A204.1 (cell line): ENCODE measurements at regions not wholly inside any gene's neighbourhood (a gene's known extent, or its start where the extent isn't known, plus 50 kb on each side); places are given as distances from the start of the nearest gene placed in this dataset.

Experiments used
- FAIRE-seq: peaks from 2 replicates; lab custom pipeline; 2012; peaks lifted over from hg19 to GRCh38; lab: Jason Lieb, UNC

DNA sequence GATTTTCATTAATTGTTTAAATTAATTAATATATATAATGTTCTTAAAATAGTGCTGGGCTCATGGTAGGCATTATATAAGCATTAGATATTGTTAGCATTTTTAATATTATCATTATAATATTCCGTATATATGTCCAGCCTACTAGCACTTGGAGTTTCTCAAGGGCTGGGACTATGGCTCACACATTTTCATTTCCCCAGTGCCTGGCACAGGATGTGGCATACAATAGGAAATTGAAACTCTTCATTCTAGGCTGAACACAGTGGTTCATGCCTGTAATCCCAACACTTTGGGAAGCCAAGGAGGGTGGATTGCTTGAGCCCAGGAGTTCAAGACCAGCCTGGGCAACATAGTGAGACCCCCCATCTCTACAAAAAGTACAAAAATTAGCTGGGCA, 170.4 kb downstream of the RSL24D1 start:
- FAIRE-seq: no peak

DNA sequence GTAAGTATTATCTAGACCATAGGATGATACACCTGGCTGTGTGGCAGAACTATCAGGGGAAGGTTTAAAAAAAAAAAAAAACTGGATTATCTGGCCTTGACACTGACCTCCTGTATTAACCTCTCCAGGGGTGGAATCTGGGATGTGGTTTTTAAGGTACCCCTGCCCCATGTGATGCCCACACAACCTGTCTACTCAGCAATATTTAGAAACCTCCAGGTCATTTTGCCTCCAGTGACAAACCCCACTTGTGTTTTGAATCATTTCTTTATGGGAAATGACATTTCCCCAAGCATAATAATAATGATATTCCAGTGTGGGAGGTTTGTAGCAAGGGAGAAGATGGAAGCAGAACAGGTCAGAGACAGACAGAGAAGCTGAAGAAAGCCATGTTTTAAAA, 179.1 kb downstream of the RSL24D1 start:
- FAIRE-seq: no peak

DNA sequence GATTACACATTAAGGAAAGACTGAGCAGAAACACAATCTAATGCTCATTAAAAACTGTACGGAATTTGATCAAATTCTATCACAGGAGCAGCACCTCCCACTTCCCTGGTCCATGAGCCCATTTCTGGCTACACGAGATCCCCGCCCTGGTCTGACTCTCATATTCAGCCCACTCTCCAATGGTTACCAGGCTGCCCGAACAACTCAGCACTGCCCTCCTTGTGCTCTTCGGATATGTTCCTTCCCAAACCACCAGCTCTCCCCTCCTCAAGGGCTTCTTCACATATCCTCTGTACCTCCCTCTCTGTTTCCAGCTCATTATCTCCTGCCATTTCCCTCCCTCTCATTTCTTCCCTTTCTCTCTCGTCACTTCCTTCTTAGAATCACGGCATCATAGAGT, 180.5 kb downstream of the RSL24D1 start:
- FAIRE-seq: no peak

DNA sequence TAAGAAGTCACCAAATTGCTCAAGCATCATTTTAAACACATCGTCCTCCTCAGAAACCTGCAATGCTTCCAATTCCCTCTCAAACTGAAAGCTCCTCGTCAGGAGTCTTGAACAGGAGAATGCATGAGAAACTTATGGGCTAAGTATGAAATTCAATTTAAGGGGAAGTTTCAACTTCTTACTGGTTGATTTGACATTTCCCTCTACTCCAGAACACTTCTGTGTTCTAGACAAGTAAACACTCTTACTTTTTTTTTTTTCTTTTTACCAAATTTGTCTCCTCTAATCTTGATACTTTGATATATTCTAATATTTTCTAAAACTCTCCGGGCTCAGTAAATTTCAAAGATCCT, 181.7 kb downstream of the RSL24D1 start:
- FAIRE-seq: no peak

DNA sequence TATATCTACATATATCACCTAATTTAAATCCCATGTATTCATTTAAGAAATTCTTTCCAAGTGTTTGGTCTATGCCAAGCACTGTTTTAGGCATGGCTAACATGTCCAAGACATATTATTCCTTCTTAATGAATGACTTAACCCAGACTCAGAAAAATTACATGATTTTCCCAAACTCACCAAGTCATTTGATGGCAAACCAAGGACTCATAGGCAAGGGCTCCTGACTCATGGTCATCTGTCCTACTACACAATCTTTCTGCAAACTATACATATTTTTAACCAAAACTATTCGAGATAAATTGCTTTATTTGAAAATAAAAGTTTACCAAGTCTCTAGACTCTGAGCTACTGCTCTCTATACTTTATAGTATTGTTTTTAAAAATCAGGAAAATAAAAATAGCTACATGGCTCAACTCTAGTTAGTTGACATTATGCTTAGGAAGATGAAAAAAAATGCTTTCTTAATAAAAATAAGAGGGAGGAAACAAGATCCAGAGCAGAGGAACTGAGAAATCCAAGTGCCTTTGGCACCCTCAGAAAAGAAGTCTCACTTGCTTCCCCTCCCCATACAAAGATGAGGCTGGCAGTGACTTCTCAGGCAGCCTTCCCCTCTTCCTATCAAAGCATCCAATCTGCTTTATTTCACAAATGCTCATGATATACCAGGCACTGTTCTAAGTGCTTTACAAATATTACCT, 182.2 kb downstream of the RSL24D1 start:
- no peak for FAIRE-seq

DNA sequence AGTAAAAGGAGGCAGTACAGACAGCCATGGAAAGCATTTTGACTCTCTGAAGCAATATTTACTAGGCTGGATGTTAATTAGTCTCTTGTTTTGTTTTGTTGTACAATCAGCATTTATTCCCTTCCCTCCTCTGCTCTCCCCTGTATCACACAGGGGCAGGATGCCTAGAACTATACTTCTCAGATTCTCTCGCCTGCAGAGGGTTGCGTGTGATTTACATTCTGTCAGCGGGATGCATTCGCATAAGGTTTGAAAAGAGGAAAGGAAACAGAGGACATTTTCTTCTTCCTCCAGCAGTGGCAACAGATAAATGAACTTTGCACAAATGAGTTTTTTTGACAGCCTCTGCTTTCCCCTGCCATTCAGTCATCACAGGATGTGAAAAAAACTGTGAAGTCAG, 188.3 kb downstream of the RSL24D1 start:
- no peak for FAIRE-seq

DNA sequence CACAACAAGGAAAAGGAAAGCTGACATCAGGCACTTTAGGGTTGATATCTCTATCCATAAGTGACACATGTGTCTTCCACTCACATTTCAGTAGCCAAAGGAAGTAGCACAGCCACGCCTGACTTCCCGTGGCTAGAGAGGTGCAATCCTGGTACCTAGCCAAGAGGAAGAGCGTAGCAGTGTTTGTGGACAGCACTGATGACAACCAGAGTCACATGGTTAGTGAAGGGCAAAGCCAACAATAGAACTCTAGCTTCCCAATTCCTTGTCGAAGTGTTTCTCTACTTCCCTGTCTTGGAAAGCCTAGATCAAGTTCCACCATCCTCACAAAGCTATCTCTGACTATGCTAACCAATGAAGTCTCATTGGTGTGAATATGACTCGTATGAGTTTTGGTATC, 189.2 kb downstream of the RSL24D1 start:
- no peak for FAIRE-seq

DNA sequence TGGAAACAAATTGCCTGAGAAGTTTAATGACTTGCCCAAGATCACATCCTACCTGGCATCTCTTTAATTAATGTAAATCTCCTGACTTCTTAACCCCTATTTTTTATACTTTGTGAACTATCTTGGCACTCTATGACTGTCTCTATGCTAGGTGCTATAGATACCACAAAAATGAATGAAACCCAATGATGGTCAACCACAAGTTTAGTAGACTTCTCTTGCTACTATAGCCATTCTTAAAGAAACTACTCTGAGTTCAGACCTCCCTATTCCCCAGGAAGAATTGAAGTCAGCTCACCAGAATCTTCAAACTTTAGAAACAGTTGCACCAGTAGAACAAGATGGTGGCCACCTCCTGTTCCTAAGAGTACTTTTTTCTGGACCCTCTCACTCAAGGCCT, 191.1 kb downstream of the RSL24D1 start:
- FAIRE-seq: no peak

DNA sequence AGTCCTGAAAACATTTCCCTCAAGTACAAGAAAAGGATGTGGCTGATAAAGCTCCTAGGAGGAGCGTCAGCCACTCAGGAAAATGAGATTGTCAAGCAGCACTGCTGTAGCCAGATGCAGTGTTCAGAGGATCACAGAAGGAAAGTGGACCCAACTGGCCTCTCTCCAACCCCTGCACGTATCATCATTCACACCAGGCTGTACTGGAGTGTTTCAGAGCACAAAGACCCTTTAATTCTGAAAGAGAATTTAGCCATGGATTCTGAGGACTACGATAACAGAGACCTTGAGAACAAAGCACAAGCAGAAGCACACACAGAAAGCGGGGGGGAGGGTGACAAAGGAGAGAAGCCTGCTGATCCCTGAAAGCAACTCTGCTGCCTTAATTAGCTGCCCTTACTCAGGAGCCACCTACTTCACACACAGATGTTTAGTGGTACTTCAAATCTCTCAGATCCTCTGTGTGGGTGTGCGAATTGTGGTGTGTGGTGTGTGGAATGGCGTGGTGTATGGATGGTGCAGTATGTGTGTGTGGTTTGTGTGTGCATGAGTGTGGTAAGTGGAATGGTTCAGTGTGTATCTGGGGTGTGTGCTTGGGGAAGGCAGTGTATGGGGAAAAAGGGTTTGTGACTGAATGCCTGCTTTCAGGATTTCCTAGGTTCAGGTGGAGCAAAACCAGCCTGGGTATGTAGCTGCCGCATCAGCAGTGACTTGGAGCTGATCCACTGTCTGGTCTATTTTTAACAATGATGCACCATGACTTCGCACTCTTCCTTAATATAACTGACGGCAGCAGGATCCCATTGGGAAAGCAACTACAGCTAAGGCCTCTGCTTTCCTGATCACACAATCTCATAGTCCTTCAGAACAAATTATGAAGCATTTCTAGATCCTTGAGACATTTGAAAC, 192.5 kb downstream of the RSL24D1 start:
- no peak for FAIRE-seq

DNA sequence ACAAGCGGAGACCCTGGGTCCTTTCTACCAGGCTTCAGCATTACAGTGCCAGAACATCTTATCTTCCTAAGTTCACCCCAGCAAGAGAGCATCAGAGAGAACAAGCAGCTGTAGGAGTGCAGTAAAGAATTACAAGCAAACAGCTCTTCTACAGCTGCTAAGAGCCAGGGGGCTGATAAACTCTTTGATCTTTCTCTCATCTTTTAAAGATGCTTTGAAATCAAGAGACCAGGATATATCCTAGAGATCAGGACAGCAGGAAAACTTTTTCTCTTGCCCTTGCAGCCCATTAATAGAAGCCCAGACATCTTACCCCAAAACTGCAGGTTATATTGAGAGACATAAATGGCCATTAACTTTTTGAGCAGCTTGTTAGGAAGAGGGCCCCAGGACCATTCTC, 198.1 kb downstream of the RSL24D1 start:
- FAIRE-seq: no peak

DNA sequence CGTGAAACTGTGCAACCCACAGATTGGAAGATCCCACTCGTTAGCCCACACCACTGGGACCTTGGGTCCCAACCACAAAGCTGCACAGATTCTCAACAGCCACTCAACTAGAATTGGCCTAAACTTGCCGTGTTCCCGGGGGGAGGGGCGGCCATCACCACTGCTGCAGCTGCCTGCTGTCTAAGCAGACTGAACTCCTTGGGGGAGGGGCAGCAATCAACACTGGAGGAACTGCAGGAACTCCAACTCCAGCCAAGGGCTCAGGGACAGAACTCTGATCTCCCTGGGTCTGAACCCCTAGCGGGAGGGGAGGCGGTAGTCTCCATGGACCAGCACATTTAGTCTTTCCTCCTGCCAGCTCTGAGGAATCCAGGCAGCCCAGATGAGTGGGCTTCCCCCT, 205.9 kb downstream of the RSL24D1 start:
- no peak for FAIRE-seq

DNA sequence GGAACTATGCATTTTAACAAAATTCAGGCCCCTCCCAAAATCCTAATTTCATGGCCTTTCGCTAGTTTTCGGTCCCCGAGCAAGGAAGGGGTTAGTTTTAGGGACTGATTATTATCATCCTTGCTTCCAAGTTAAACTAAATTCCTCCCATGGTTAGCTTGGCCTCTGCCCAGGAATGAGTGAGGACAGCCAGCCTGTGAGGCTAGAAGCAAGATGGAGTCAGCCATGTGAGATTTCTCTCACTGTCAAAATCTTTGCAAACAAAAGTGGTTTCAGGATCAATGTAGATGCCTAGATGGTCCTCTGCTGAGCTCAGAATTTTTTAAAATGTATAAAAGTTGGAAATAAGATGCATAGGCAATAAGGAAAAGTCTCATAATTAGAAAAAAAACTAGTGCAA, 208.9 kb downstream of the RSL24D1 start:
- FAIRE-seq: no peak

DNA sequence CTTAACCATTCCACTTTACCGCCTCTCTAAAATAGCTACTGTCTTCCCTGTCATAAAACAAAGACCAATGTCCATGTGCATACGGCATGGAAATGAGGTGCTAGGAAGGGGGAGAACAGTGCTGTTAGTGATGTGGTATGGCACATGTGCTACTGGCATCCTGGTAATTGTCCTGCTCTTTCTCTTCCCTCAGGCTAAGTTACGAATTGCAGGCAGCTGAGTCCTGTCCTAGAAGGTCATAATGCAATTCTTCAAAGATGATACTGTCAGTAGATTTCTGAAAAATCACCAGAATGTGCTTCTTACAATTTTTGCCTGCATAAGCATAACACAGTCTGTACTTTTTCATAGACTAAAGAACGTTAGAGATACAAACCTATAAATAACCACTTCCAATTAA, 216.8 kb downstream of the RSL24D1 start:
- no peak for FAIRE-seq

DNA sequence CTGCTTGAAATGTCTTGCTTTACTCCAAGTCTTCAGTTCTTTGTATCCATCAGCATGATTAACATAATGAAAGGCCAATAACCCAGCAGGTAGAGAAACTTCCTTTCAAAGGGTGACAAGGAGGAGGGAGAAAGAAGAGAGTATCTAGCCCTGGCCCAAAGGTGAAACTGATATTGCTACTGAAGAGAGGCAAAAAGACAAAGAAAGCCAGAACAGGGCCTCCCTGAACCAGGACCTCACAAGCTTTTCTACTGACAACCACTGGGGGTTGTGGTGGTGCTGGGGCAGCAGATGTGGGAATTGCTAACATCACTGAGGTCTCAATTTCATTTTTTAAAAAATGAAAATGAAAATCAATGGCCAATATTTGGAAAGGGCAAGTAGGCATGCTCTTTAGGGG, 234.1 kb downstream of the RSL24D1 start:
- no peak for FAIRE-seq

DNA sequence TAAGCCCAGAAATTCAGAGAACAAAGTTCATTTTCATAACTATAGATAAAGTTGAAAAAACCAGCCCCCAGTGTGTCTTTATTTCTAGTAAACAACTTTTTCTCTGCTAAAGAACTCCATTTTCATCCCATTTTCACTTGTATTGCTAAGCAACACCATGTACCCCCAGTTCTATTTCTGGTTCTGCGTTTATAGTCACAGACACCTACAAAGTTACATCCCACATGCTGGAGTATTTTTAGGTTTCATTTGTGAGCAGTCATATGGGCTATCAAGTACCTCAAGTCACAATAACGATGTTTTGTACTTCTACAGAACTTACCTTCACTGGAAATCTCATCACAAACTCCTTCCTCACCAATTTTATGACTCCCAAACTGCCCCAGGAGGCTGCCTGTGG, 236.5 kb downstream of the RSL24D1 start:
- no peak for FAIRE-seq

DNA sequence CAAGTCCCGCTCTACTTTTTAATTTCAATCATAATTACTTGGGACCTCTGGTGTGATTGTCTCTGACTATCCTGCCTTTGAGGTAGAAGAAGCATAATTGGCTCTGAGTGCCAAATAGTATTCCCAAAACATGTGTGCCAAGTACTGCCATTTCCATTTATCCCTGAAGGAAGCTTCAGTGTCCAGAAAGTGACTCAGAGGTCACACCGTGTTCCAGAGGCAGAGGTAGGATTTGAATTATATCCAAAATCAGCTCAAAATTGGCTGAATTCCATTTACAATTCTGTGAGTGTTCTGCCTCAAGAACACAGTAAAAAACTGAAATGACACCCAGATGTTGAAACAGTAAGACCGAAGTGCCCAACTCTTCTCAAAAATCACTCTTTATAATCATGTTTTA, 255.3 kb downstream of the RSL24D1 start:
- no peak for FAIRE-seq

DNA sequence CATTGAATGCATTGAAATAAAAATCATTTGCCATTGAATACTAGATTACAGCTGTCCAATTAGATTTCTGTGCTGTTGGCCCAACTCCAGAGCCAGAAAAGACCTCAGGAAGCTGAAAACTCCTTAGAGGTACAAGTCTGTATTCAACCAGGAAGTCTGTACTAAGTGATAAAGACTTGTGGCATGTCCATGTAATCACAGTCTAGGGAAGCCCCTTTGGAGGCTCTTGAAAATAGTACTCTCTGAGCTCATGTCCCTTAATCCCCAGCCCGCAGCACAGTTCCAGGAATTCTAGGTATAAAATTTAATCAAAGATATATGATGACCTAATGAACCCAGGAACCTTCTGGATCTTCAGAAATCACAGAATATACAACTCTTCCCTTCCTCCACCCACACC, 279.4 kb downstream of the RSL24D1 start:
- no peak for FAIRE-seq

DNA sequence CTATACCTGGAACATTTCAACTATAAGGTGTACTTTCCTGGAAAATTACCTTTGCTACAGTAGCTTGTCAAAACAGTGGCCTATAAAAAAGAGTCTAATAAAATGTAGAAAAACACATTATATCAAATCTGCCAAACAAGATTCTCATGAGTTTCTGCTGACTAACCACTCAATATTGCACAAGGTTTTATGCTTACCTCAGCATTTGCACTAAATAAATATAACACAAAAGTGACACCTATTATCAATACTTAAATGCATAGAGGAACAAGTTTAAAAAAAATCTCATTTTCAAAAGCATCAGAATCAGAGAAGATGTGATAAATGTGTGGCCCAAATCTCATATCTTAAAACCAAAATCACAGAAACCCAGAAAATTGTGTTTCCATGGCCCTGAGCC, 281.4 kb downstream of the RSL24D1 start:
- FAIRE-seq: no peak

DNA sequence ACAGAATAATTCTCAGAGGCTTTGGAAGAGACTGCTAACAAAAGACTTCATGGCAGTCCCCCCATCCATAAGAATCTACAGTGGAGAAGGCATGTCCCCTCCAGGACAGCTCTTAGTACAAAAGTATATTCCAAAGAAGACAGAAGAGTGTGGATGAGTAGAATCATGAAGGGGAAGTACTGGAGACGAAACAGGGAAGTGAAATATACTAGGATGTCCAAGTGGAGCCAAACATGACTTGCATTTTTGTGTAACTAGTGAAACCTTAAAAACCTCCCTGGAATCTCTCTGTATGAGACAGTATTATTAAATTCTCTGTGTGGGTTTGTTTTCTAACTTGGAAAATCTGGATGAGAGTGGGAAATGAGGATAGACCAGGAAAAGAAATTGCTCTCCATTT, 312.4 kb downstream of the RSL24D1 start:
- no peak for FAIRE-seq

DNA sequence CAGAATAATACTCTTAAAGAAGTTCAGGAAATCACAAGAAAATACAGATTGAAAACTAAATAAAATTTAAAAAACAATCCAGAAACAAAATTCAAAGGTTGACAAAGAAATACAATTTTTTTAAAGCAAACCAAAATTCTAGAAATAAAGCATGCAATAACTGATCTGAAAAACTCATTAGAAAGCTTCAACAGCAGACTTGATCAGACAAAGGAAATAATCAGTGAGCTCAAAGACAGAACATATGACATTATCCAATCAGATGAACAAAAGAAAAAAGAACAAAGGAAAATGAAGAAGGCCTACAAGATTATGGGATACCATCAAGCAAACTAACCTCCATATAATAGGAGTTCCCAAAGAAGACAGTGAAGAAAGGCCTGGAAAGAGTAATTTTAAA, 336.8 kb downstream of the RSL24D1 start:
- FAIRE-seq: no peak

DNA sequence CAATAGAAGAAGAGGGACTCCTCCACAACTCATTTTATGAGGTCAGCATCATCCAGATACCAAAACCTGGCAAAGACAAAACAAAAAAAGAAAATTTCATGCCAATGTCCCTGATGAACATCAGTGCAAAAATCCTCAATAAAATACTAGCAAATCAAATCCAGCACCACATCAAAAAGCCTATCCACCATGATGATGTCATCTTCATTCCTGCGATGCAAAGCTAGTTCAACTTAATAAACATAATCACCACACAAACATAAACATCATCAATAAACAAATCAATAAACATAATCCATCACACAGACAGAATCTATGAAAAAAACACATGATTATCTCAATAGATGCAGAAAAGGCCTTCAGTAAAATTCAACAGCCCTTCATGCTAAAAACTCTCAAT, 342.1 kb downstream of the RSL24D1 start:
- no peak for FAIRE-seq

DNA sequence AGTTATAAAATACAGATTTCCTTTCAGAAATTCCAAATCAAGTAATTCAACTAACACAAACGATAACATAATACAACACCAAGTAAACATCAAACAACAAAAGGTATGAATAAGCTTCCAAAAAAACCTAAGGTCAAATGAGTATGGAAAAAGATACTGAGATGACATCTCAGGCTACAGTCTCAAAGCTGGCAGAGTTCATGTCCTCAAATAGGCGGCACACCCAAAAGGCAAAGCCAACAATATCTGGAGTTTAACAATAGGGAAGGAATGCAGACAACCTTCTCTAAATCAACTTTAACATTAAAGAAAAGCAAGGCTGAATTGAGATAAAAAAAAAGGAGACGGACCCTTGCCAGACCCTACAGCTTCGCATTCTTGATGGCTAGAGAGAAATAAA, 346.6 kb downstream of the RSL24D1 start:
- FAIRE-seq: no peak

DNA sequence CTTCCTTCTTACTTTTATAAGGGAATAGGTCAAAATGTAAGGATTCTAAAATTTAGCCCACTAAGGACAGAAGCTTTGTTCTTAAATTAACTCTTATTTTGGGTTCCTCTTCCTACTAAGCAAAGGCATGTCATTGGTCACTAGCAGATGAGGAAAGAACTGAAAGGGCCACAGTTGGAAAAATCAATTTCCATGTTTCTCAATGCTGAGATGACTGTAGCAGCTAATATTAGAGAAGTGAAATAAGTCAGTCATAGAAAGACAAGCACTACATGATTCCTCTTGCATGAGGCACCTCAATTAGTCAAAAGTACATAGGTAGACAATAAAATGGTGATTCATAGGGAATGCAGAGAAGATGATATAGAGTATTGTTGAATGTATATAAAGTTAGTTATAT, 353.7 kb downstream of the RSL24D1 start:
- FAIRE-seq: no peak

DNA sequence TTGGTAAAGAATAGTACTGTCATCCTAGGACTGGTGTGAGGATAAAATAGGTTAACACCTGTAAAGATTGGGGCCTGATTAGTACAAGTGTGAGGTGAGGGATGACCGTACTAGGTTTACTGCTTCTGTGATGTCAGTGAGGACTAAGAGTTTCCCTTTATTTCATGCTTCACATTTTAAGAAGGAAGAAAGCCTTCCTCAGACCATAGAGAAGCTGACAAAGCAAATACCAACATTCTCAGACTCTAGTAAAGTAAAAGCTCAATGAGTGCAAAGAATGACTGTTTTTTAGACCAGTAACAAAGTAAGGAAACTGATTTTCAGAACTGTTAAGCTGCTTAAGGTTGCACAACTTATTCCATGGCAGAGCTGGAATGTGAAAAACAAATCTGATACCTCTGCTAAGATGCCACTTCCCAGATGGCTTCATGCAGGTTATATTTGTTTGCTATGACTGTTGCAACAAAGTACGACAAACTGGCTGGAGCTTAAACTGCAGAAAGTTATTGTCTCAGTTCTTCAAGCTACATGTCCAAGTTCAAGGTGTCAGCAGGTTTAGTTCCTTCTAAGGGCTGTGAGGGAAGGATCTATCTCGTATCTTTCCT, 354.9 kb downstream of the RSL24D1 start:
- FAIRE-seq: no peak
